Liver (tissue), 8 donors: ENCODE measurements at regions not wholly inside any gene's neighbourhood (a gene's known extent, or its start where the extent isn't known, plus 50 kb on each side); places are given as distances from the start of the nearest gene placed in this dataset.

Source experiments
- DNase-seq: peaks from one replicate; pipeline ENCODE4 v3.0.0-alpha.2; 2017; ENCODE audit warnings: low spot score
- H3K27ac ChIP-seq, 2 donors: one replicate each; pipeline ENCODE4 v1.7.0; 2013; ENCODE audit warnings: inconsistent platforms in 2 of 2, low read length in 2 of 2, control low read depth in 1 of 2, low read depth in 1 of 2, mild to moderate bottlenecking in 1 of 2
- H3K27me3 ChIP-seq, 4 donors: one replicate each; pipeline versions ENCODE4 v1.6.1 to v1.7.0; 2013; ENCODE audit warnings: low read length in 3 of 4, inconsistent platforms in 1 of 4, mild to moderate bottlenecking in 1 of 4, moderate library complexity in 1 of 4; ENCODE audit not compliant: control insufficient read depth in 4 of 4, insufficient read depth in 4 of 4
- H3K36me3 ChIP-seq, 4 donors: one replicate each; pipeline versions ENCODE4 v1.6.1 to v1.7.0; 2013; ENCODE audit warnings: low read length in 3 of 4, mild to moderate bottlenecking in 3 of 4, low read depth in 1 of 4, moderate library complexity in 1 of 4; ENCODE audit not compliant: control insufficient read depth in 4 of 4, insufficient read depth in 3 of 4
- H3K4me1 ChIP-seq, 4 donors: one replicate each; pipeline versions ENCODE4 v1.6.1 to v1.7.0; 2013; ENCODE audit warnings: low read length in 3 of 4, mild to moderate bottlenecking in 3 of 4, moderate library complexity in 1 of 4; ENCODE audit not compliant: control insufficient read depth in 4 of 4, insufficient read depth in 4 of 4
- H3K4me3 ChIP-seq, 3 donors: one replicate each; pipeline versions ENCODE4 v1.6.1 to v1.7.0; 2013; ENCODE audit warnings: low read length in 3 of 3, control low read depth in 1 of 3, low read depth in 1 of 3, mild to moderate bottlenecking in 1 of 3
- H3K9ac ChIP-seq, 2 donors: one replicate each; pipeline ENCODE4 v1.7.0; 2013; ENCODE audit warnings: low read length in 2 of 2, mild to moderate bottlenecking in 2 of 2, moderate library complexity in 2 of 2, control low read depth in 1 of 2, low read depth in 1 of 2
- H3K9me3 ChIP-seq, 4 donors: one replicate each; pipeline versions ENCODE4 v1.6.1 to v1.7.0; 2013; ENCODE audit warnings: low read length in 3 of 4; ENCODE audit not compliant: control insufficient read depth in 4 of 4
- ATF3 ChIP-seq: IDR thresholded peaks from 2 replicates; pipeline ENCODE4 v1.6.1; 2016; ENCODE audit warnings: antibody characterized with exemption
- CTCF ChIP-seq: fragments of 150-350 bp; IDR thresholded peaks from 2 replicates; pipeline ENCODE4 v1.5.1; 2017; ENCODE audit warnings: improper control_type of control experiment, low read depth, low read length; ENCODE audit not compliant: missing input control
- EGR1 ChIP-seq, 2 donors: IDR thresholded peaks; 2 replicates each; pipeline ENCODE4 v1.6.1; 2016 to 2018; ENCODE audit warnings: antibody characterized with exemption in 2 of 2, low read depth in 2 of 2
- FOXA2 ChIP-seq: IDR thresholded peaks from 2 replicates; pipeline ENCODE4 v1.6.1; 2016; ENCODE audit warnings: antibody characterized with exemption
- GABPA ChIP-seq, 2 donors: IDR thresholded peaks in 1 of 2; conservative IDR thresholded peaks in 1 of 2; 2 replicates each; pipeline ENCODE4 v1.6.1; 2016; ENCODE audit warnings: antibody characterized with exemption in 2 of 2, mild to moderate bottlenecking in 1 of 2, moderate library complexity in 1 of 2
- HNF4A ChIP-seq, 2 donors: conservative IDR thresholded peaks; 2 replicates each; pipeline ENCODE4 v1.6.1; 2016; ENCODE audit warnings: antibody characterized with exemption in 2 of 2, mild to moderate bottlenecking in 2 of 2
- HNF4G ChIP-seq: IDR thresholded peaks from 2 replicates; pipeline ENCODE4 v1.6.1; 2016; ENCODE audit warnings: antibody characterized with exemption
- JUND ChIP-seq, 2 donors: IDR thresholded peaks; 2 replicates each; pipeline ENCODE4 v1.6.1; 2016; ENCODE audit warnings: antibody characterized with exemption in 2 of 2
- MAX ChIP-seq: IDR thresholded peaks from 2 replicates; pipeline ENCODE4 v1.6.1; 2016; ENCODE audit warnings: antibody characterized with exemption
- NR2F2 ChIP-seq: IDR thresholded peaks from 2 replicates; pipeline ENCODE4 v1.6.1; 2016; ENCODE audit warnings: antibody characterized with exemption
- RAD21 ChIP-seq, 2 donors: IDR thresholded peaks; 2 replicates each; pipeline ENCODE4 v1.6.1; 2016; ENCODE audit warnings: antibody characterized with exemption in 2 of 2, mild to moderate bottlenecking in 2 of 2
- REST ChIP-seq: IDR thresholded peaks from 2 replicates; pipeline ENCODE4 v1.6.1; 2016; ENCODE audit warnings: antibody characterized with exemption, mild to moderate bottlenecking
- RXRA ChIP-seq, 2 donors: IDR thresholded peaks; 2 replicates each; pipeline ENCODE4 v1.6.1; 2017 to 2018; ENCODE audit warnings: antibody characterized with exemption in 2 of 2, mild to moderate bottlenecking in 1 of 2
- SP1 ChIP-seq: IDR thresholded peaks from 2 replicates; pipeline ENCODE4 v1.6.1; 2018; ENCODE audit warnings: antibody characterized with exemption, mild to moderate bottlenecking
- TAF1 ChIP-seq: conservative IDR thresholded peaks from 2 replicates; pipeline ENCODE4 v1.6.1; 2016; ENCODE audit warnings: antibody characterized with exemption, mild to moderate bottlenecking
- YY1 ChIP-seq: IDR thresholded peaks from 2 replicates; pipeline ENCODE4 v1.6.1; 2016; ENCODE audit warnings: antibody characterized with exemption, mild to moderate bottlenecking
- ZBTB33 ChIP-seq: IDR thresholded peaks from 2 replicates; pipeline ENCODE4 v1.6.1; 2016; ENCODE audit warnings: antibody characterized with exemption
- WGBS: extraction: QIAGEN DNeasy Blood & Tissue Kit; methylation state at CpG from one replicate; pipeline ENCODE4 v1.1.7; 2013; 5-methylcytosine and 5-hydroxymethylcytosine counted together
- donor health status: healthy.
- donor health status: healthy.
- donor health status: healthy.
- donor health status: healthy.
- donor health status: healthy.

GRCh38 chr4:63906660-63907183 is 502.5 kb downstream of the TECRL start:
- H3K27ac ChIP-seq = no peak overlapping the region
- H3K4me3 ChIP-seq = no peak overlapping the region
- WGBS = 57% methylated on average over 2 of the region's 2 CpGs
- H3K9ac ChIP-seq = no peak overlapping the region
- no peaks in the 10 kb centered on the region for H3K36me3 ChIP-seq
- no peak for TF ChIP-seq EGR1 (IDR thresholded peaks at IDR 0.05; ENCODE audit: low read depth in 2 of 2)
- no peak for TF ChIP-seq TAF1
- no peak for TF ChIP-seq RXRA (IDR thresholded peaks at IDR 0.05)
- no peak for TF ChIP-seq YY1
- no peak for TF ChIP-seq REST
- no peak for TF ChIP-seq SP1
- TF ChIP-seq HNF4G = no peak
- no peak for TF ChIP-seq RAD21 (IDR thresholded peaks at IDR 0.05)
- no peak for TF ChIP-seq HNF4A (conservative IDR thresholded peaks at IDR 0.05)
- no peak for TF ChIP-seq NR2F2
- TF ChIP-seq MAX = no peak
- TF ChIP-seq ATF3 = no peak
- no peak for TF ChIP-seq JUND (IDR thresholded peaks at IDR 0.05)
- TF ChIP-seq GABPA (IDR thresholded peaks at IDR 0.05 in 1 of 2, conservative IDR thresholded peaks at IDR 0.05 in 1 of 2) = no peak
- no peak for TF ChIP-seq FOXA2
- no peaks in the 10 kb centered on the region for H3K9me3 ChIP-seq
- no peak for DNase-seq
- H3K27me3 ChIP-seq = no peaks in the 10 kb centered on the region
- no peaks in the 10 kb centered on the region for H3K4me1 ChIP-seq

- TF ChIP-seq CTCF = no peak
- TF ChIP-seq ZBTB33 = no peak
- no peak for TF ChIP-seq MAX
- no peak for TF ChIP-seq RAD21 (IDR thresholded peaks at IDR 0.05)
- TF ChIP-seq RXRA (IDR thresholded peaks at IDR 0.05) = no peak
- no peak for TF ChIP-seq ATF3
- no peak for TF ChIP-seq NR2F2
- no peak for TF ChIP-seq GABPA (IDR thresholded peaks at IDR 0.05 in 1 of 2, conservative IDR thresholded peaks at IDR 0.05 in 1 of 2)
- no peak for TF ChIP-seq SP1
- TF ChIP-seq JUND (IDR thresholded peaks at IDR 0.05) = no peak
These were observed 505.0 kb downstream of the TECRL start for GRCh38 chr4:63904201-63904600.

More at GRCh38 chr4:63904201-63904600, 505.0 kb downstream of the TECRL start:
- H3K4me3 ChIP-seq = no peak overlapping the region
- peaks cover 0 to 3% (median 0%) of the 10 kb centered on the region in 4 donors for H3K9me3 ChIP-seq
- H3K9ac ChIP-seq = no peak overlapping the region
- 80% methylated on average over 3 of the region's 3 CpGs for WGBS
- no peak for DNase-seq
- no peaks in the 10 kb centered on the region for H3K4me1 ChIP-seq
- no peaks in the 10 kb centered on the region for H3K36me3 ChIP-seq
- H3K27ac ChIP-seq = no peak overlapping the region
- no peaks in the 10 kb centered on the region for H3K27me3 ChIP-seq
